Ascending aorta (tissue), 2 donors: ENCODE measurements at regions not wholly inside any gene's neighbourhood (a gene's known extent, or its start where the extent isn't known, plus 50 kb on each side); places are given as distances from the start of the nearest gene placed in this dataset.
A peak's percentile ranks its signal among the peaks of the same experiment; 100 is the strongest.

Source experiments
- DNase-seq, 2 donors: peaks; one replicate each; pipeline ENCODE4 v3.0.0-alpha.2; 2019; ENCODE audit warnings: low spot score in 2 of 2
- H3K27ac ChIP-seq, 2 donors: fragments of 200-600 bp; sonication (generic); one replicate each; pipeline ENCODE4 v1.5.1; 2016 to 2017; ENCODE audit warnings: mild to moderate bottlenecking in 1 of 2
- H3K27me3 ChIP-seq: fragments of 200-600 bp; sonication (generic); one replicate; pipeline ENCODE4 v1.5.1; 2017
- H3K36me3 ChIP-seq, 2 donors: fragments of 200-600 bp; sonication (generic); one replicate each; pipeline ENCODE4 v1.5.1; 2016
- H3K4me1 ChIP-seq, 2 donors: fragments of 200-600 bp; sonication (generic); one replicate each; pipeline ENCODE4 v1.5.1; 2016 to 2017; ENCODE audit warnings: mild to moderate bottlenecking in 1 of 2
- H3K4me3 ChIP-seq, 2 donors: fragments of 200-600 bp; sonication (generic); one replicate each; pipeline ENCODE4 v1.5.1; 2016 to 2017; ENCODE audit warnings: mild to moderate bottlenecking in 1 of 2
- H3K9me3 ChIP-seq, 2 donors: fragments of 200-600 bp; sonication (generic); one replicate each; pipeline ENCODE4 v1.5.1; 2016
- CTCF ChIP-seq, 3 experiments: fragments of 200-600 bp in 2 of 3; fragments of 450-650 bp in 1 of 3; sonication (generic) in 2 of 3; IDR thresholded peaks; one replicate each; pipeline ENCODE4 v1.5.1; 2016 to 2019; ENCODE audit warnings: antibody characterized with exemption in 3 of 3, mild to moderate bottlenecking in 1 of 3, moderate library complexity in 1 of 3
- intact Hi-C: fragments of 100-400 bp; cut with DNase I; formaldehyde crosslinking; loops from one replicate; pipeline ENCODE4 v1.15.1; 2023

GRCh38 chr2:239762106-239762505, 263.0 kb downstream of the NDUFA10 start:
- H3K4me1 ChIP-seq, result peaks cover 3 to 18% of the 10 kb centered on the region in 2 donors
- no peak for DNase-seq
- H3K27me3 ChIP-seq, result no peaks in the 10 kb centered on the region
- H3K4me3 ChIP-seq, result no peak overlapping the region
- no peaks in the 10 kb centered on the region for H3K36me3 ChIP-seq
- intact Hi-C loops, result no loop called here
- H3K9me3 ChIP-seq, result no peaks in the 10 kb centered on the region
- H3K27ac ChIP-seq, result no peak overlapping the region
- no peak for TF ChIP-seq CTCF (IDR thresholded peaks at IDR 0.05)

- Histone ChIP-seq H3K4me1 (peaks cover 8 to 31% of the 10 kb centered on the region in 2 donors), H3K27me3 (no peaks in the 10 kb centered on the region), H3K27ac (no peak overlapping the region), H3K9me3 (no peaks in the 10 kb centered on the region), H3K36me3 (no peaks in the 10 kb centered on the region), H3K4me3 (no peak overlapping the region)
- TF ChIP-seq CTCF (IDR thresholded peaks at IDR 0.05), result no peak
- no peak for DNase-seq
- intact Hi-C loops, result no loop called here
These were observed 264.5 kb downstream of the NDUFA10 start for GRCh38 chr2:239760596-239760995.

GRCh38 chr2:239758279-239758877, 266.8 kb downstream of the NDUFA10 start:
- H3K27me3 ChIP-seq, result no peaks in the 10 kb centered on the region
- peak overlapping the region; percentile 89 to 93 for H3K27ac ChIP-seq
- H3K9me3 ChIP-seq, result no peaks in the 10 kb centered on the region
- no peak for TF ChIP-seq CTCF (IDR thresholded peaks at IDR 0.05)
- peak in 1 of 2 donors; percentile 84 for DNase-seq
- H3K4me1 ChIP-seq, result peaks cover 9 to 34% of the 10 kb centered on the region in 2 donors
- H3K4me3 ChIP-seq, result no peak overlapping the region
- intact Hi-C loops, result loop anchor here (1.0 kb wide), 1 partner anchor 56 kb away; no protein-coding TSS in a partner anchor
- H3K36me3 ChIP-seq, result no peaks in the 10 kb centered on the region

- H3K27ac ChIP-seq, result peak overlapping the region; percentile 89 to 93
These were observed 268.1 kb downstream of the NDUFA10 start for GRCh38 chr2:239756790-239757760.

More at GRCh38 chr2:239756790-239757760, 268.1 kb downstream of the NDUFA10 start:
- Histone ChIP-seq H3K4me3 (no peak overlapping the region), H3K9me3 (no peaks in the 10 kb centered on the region), H3K36me3 (no peaks in the 10 kb centered on the region), H3K27me3 (no peaks in the 10 kb centered on the region), H3K4me1 (peaks cover 15 to 42% of the 10 kb centered on the region in 2 donors)
- no peak for TF ChIP-seq CTCF (IDR thresholded peaks at IDR 0.05)
- DNase-seq, result peak in 1 of 2 donors; percentile 81
- intact Hi-C loops, result loop anchor here (1.0 to 2.0 kb wide), 3 partner anchors 54 to 356 kb away; partner anchors contain the start of gene HDAC4
